H1 (cell line): ENCODE measurements at regions not wholly inside any gene's neighbourhood (a gene's known extent, or its start where the extent isn't known, plus 50 kb on each side); places are given as distances from the start of the nearest gene placed in this dataset.

ENCODE experiments used
- CTCF ChIA-PET: fragments of 300-600 bp; sonication (Branson Sonifier 250); formaldehyde crosslinking; loops from one replicate; lab custom pipeline; 2021; ENCODE audit not compliant: partially characterized antibody; lab: Charles Lee
- POLR2A ChIA-PET: fragments of 300-600 bp; sonication (Branson Sonifier 250); formaldehyde crosslinking; loops from one replicate; lab custom pipeline; 2021; ENCODE audit warnings: inconsistent platforms; ENCODE audit not compliant: partially characterized antibody; lab: Charles Lee
- DNase-seq, 2 experiments: peaks; one replicate each; pipeline versions ENCODE4 v3.0.0 to v3.0.0-alpha.2; 2010 to 2022; ENCODE audit warnings: low spot score in 2 of 2, low read depth in 1 of 2, mixed read lengths in 1 of 2
- FAIRE-seq: peaks from 2 replicates; lab custom pipeline; 2011; peaks lifted over from hg19 to GRCh38; lab: Jason Lieb, UNC
- H2AFZ ChIP-seq: 2 replicates; pipeline ENCODE4 v1.8.1; 2012; ENCODE audit warnings: low read length, inconsistent platforms
- H2AK5ac ChIP-seq: 2 replicates; pipeline ENCODE4 v1.6.1; 2013; ENCODE audit warnings: low read depth, low read length
- H2BK120ac ChIP-seq: replicated peaks from 2 replicates; pipeline ENCODE3; 2013; ENCODE audit warnings: low read depth, low read length, inconsistent platforms
- H2BK12ac ChIP-seq: 2 replicates; pipeline ENCODE4 v1.6.1; 2013; ENCODE audit warnings: low read depth, low read length
- H2BK15ac ChIP-seq: 2 replicates; pipeline ENCODE4 v1.6.1; 2013; ENCODE audit warnings: low read length
- H2BK20ac ChIP-seq: 2 replicates; pipeline ENCODE4 v1.6.1; 2013; ENCODE audit warnings: low read length
- H2BK5ac ChIP-seq: 2 replicates; pipeline ENCODE4 v1.6.1; 2013; ENCODE audit warnings: low read depth, low read length
- H3K14ac ChIP-seq: 2 replicates; pipeline ENCODE4 v1.6.1; 2013; ENCODE audit warnings: inconsistent platforms; ENCODE audit not compliant: insufficient read length
- H3K18ac ChIP-seq: 2 replicates; pipeline ENCODE4 v1.6.1; 2013; ENCODE audit warnings: low read length; ENCODE audit errors: extremely low read depth
- H3K23ac ChIP-seq: 2 replicates; pipeline ENCODE4 v1.6.1; 2013; ENCODE audit warnings: inconsistent platforms; ENCODE audit not compliant: insufficient read length
- H3K23me2 ChIP-seq: 2 replicates; pipeline ENCODE4 v1.6.1; 2013; ENCODE audit warnings: low read depth, low read length
- H3K27ac ChIP-seq: 2 replicates; pipeline ENCODE4 v1.6.1; 2011; ENCODE audit warnings: low read depth, low read length, inconsistent platforms
- H3K27me3 ChIP-seq, 4 experiments: replicated peaks in 1 of 4; 1 replicate in 1 of 4; 2 replicates in 3 of 4; pipeline versions ENCODE4 v1.6.1 to v1.8.1; 2011 to 2013; ENCODE audit warnings: low read length in 3 of 4, mild to moderate bottlenecking in 3 of 4, inconsistent platforms in 2 of 4, mixed read lengths in 2 of 4, moderate library complexity in 1 of 4; ENCODE audit not compliant: control insufficient read depth in 3 of 4, insufficient read depth in 3 of 4; ENCODE audit errors: extremely low read depth in 1 of 4
- H3K36me3 ChIP-seq, 4 experiments: 2 replicates each; pipeline versions ENCODE4 v1.6.1 to v1.8.1; 2011 to 2013; ENCODE audit warnings: mild to moderate bottlenecking in 4 of 4, low read length in 3 of 4, moderate library complexity in 2 of 4, control low read depth in 1 of 4, inconsistent platforms in 1 of 4; ENCODE audit not compliant: insufficient read depth in 4 of 4, control insufficient read depth in 2 of 4
- H3K4ac ChIP-seq: replicated peaks from 2 replicates; pipeline ENCODE3; 2013; ENCODE audit warnings: low read length, low read depth, mixed read lengths, inconsistent platforms; ENCODE audit not compliant: insufficient read length
- H3K4me1 ChIP-seq, 4 experiments: replicated peaks in 1 of 4; 1 replicate in 1 of 4; 2 replicates in 3 of 4; pipeline versions ENCODE4 v1.6.1 to v1.8.1; 2011 to 2013; ENCODE audit warnings: low read length in 3 of 4, inconsistent platforms in 2 of 4, mixed read lengths in 1 of 4; ENCODE audit not compliant: insufficient read depth in 4 of 4, control insufficient read depth in 3 of 4
- H3K4me2 ChIP-seq, 2 experiments: 2 replicates each; pipeline versions ENCODE4 v1.6.1 to v1.8.1; 2011 to 2013; ENCODE audit warnings: low read depth in 2 of 2, low read length in 2 of 2, control low read depth in 1 of 2, inconsistent platforms in 1 of 2, mild to moderate bottlenecking in 1 of 2; ENCODE audit not compliant: insufficient read depth in 1 of 2
- H3K4me3 ChIP-seq, 4 experiments: fragments of 200-600, 300-600 bp in 1 of 4; sonication (generic), shearing (Covaris generic), sonication (Bioruptor Twin) in 1 of 4; 2 replicates each; pipeline versions ENCODE4 v1.5.1 to v1.8.1; 2011 to 2016; ENCODE audit warnings: low read length in 4 of 4, low read depth in 3 of 4, control low read depth in 2 of 4, inconsistent platforms in 2 of 4, mild to moderate bottlenecking in 2 of 4, mixed read lengths in 1 of 4, moderate library complexity in 1 of 4; ENCODE audit not compliant: insufficient read depth in 2 of 4; ENCODE audit errors: extremely low read depth in 1 of 4
- H3K56ac ChIP-seq: replicated peaks from 2 replicates; pipeline ENCODE3; 2013; ENCODE audit warnings: low read depth, mild to moderate bottlenecking, mixed read lengths, low read length, inconsistent platforms; ENCODE audit not compliant: insufficient read length
- H3K79me1 ChIP-seq: 2 replicates; pipeline ENCODE4 v1.6.1; 2013; ENCODE audit warnings: low read depth, low read length, control low read depth
- H3K79me2 ChIP-seq, 2 experiments: 2 replicates each; pipeline versions ENCODE4 v1.6.1 to v1.8.1; 2012 to 2013; ENCODE audit warnings: low read length in 2 of 2, mild to moderate bottlenecking in 2 of 2, inconsistent platforms in 1 of 2; ENCODE audit not compliant: insufficient read depth in 2 of 2, control insufficient read depth in 1 of 2
- H3K9ac ChIP-seq, 4 experiments: replicated peaks in 1 of 4; 1 replicate in 1 of 4; 2 replicates in 3 of 4; pipeline versions ENCODE4 v1.6.1 to v1.8.1; 2011 to 2013; ENCODE audit warnings: low read depth in 3 of 4, low read length in 3 of 4, control low read depth in 2 of 4, mild to moderate bottlenecking in 2 of 4, moderate library complexity in 2 of 4, inconsistent platforms in 1 of 4; ENCODE audit errors: extremely low read depth in 1 of 4
- H3K9me3 ChIP-seq, 2 experiments: 2 replicates each; pipeline versions ENCODE4 v1.6.1 to v1.8.1; 2012 to 2013; ENCODE audit warnings: mild to moderate bottlenecking in 2 of 2, moderate library complexity in 2 of 2, control low read depth in 1 of 2, inconsistent platforms in 1 of 2, low read depth in 1 of 2, low read length in 1 of 2, mixed read lengths in 1 of 2; ENCODE audit not compliant: insufficient read depth in 2 of 2
- H4K20me1 ChIP-seq, 2 experiments: replicated peaks in 1 of 2; 2 replicates each; pipeline versions ENCODE3 to v1.8.1; 2011 to 2013; ENCODE audit warnings: inconsistent platforms in 2 of 2, low read length in 2 of 2, mild to moderate bottlenecking in 1 of 2; ENCODE audit not compliant: insufficient read depth in 2 of 2, control insufficient read depth in 1 of 2
- H4K5ac ChIP-seq: 2 replicates; pipeline ENCODE4 v1.6.1; 2013; ENCODE audit warnings: low read length, low read depth, mixed read lengths, inconsistent platforms; ENCODE audit not compliant: insufficient read length
- H4K8ac ChIP-seq: 2 replicates; pipeline ENCODE4 v1.8.0; 2013; ENCODE audit warnings: mild to moderate bottlenecking, moderate library complexity, low read length, inconsistent platforms; ENCODE audit not compliant: insufficient read depth; ENCODE audit errors: extremely low read depth
- H4K91ac ChIP-seq: replicated peaks from 2 replicates; pipeline ENCODE3; 2013; ENCODE audit warnings: low read length, mixed read lengths, inconsistent platforms; ENCODE audit not compliant: insufficient read length
- ATF2 ChIP-seq: IDR thresholded peaks from 2 replicates; pipeline ENCODE4 v1.6.1; 2012; ENCODE audit warnings: low read length, inconsistent platforms
- ATF3 ChIP-seq: IDR thresholded peaks from 2 replicates; pipeline ENCODE4 v1.6.1; 2011; ENCODE audit warnings: low read depth, mild to moderate bottlenecking, low read length; ENCODE audit not compliant: insufficient read depth
- BCL11A ChIP-seq, 2 experiments: IDR thresholded peaks; one replicate each; pipeline ENCODE4 v1.6.1; 2011; ENCODE audit warnings: low read depth in 2 of 2, low read length in 2 of 2, mild to moderate bottlenecking in 2 of 2
- CBX5 ChIP-seq: fragments of 300-800, 300-1000 bp; sonication (generic); IDR thresholded peaks from 2 replicates; pipeline ENCODE4 v1.7.1; 2016; ENCODE audit warnings: antibody characterized with exemption, low read length, low read depth
- CBX8 ChIP-seq: fragments of 300-800, 300-1000 bp; sonication (generic); IDR thresholded peaks from 2 replicates; pipeline ENCODE4 v1.7.1; 2016; ENCODE audit warnings: low read depth, low read length, borderline replicate concordance
- CHD2 ChIP-seq: IDR thresholded peaks from 2 replicates; pipeline ENCODE4 v1.6.1; 2012; ENCODE audit warnings: low read length, improper control_type of control experiment
- KDM4A ChIP-seq: IDR thresholded peaks from one replicate; pipeline ENCODE4 v1.7.1; 2012; ENCODE audit warnings: low read depth, mild to moderate bottlenecking, moderate library complexity, low read length, inconsistent platforms; ENCODE audit not compliant: severe bottlenecking
- POLR2AphosphoS5 ChIP-seq: IDR thresholded peaks from 2 replicates; pipeline ENCODE4 v1.6.1; 2011; ENCODE audit warnings: low read depth, low read length
- RAD21 ChIP-seq, 2 experiments: IDR thresholded peaks in 1 of 2; conservative IDR thresholded peaks in 1 of 2; 2 replicates each; pipeline ENCODE4 v1.6.1; 2011; ENCODE audit warnings: low read depth in 2 of 2, low read length in 2 of 2, improper control_type of control experiment in 1 of 2, inconsistent platforms in 1 of 2, mild to moderate bottlenecking in 1 of 2, moderate library complexity in 1 of 2
- SIN3A ChIP-seq, 2 experiments: IDR thresholded peaks in 1 of 2; conservative IDR thresholded peaks in 1 of 2; 2 replicates each; pipeline ENCODE4 v1.6.1; 2011 to 2012; ENCODE audit warnings: low read length in 2 of 2, improper control_type of control experiment in 1 of 2, low read depth in 1 of 2, mild to moderate bottlenecking in 1 of 2
- SIX5 ChIP-seq: IDR thresholded peaks from 2 replicates; pipeline ENCODE4 v1.6.1; 2011; ENCODE audit warnings: mild to moderate bottlenecking, low read depth, low read length
- SP1 ChIP-seq: IDR thresholded peaks from 2 replicates; pipeline ENCODE4 v1.6.1; 2011; ENCODE audit warnings: low read depth, low read length
- TCF12 ChIP-seq: IDR thresholded peaks from 2 replicates; pipeline ENCODE4 v1.6.1; 2011; ENCODE audit warnings: low read depth, mild to moderate bottlenecking, low read length
- WGBS, 2 experiments: shearing (Covaris generic) in 1 of 2; methylation state at CpG; one replicate each; pipeline versions ENCODE4 v1.1.6 to v1.1.7; 2013 to 2015; ENCODE audit warnings: low lambda C conversion rate in 2 of 2, mixed read lengths in 2 of 2, inconsistent platforms in 1 of 2, low coverage in 1 of 2, missing lambda C conversion rate in 1 of 2; ENCODE audit not compliant: insufficient replicate concordance in 2 of 2, insufficient coverage in 1 of 2, insufficient read length in 1 of 2; ENCODE audit errors: extremely low coverage in 1 of 2, missing lambda C conversion rate in 1 of 2; 5-methylcytosine and 5-hydroxymethylcytosine counted together

- Histone ChIP-seq H4K20me1 (no peaks in the 10 kb centered on the region), H3K4ac (no peak overlapping the region), H4K91ac (no peak overlapping the region), H3K56ac (no peak overlapping the region), H2BK15ac (no peak overlapping the region), H3K27me3 (no peaks in the 10 kb centered on the region), H2BK120ac (no peak overlapping the region), H4K5ac (no peak overlapping the region), H3K4me1 (no peaks in the 10 kb centered on the region), H3K79me2 (no peaks in the 10 kb centered on the region), H3K4me3 (no peak overlapping the region), H3K9me3 (no peaks in the 10 kb centered on the region), H2AFZ (no peak overlapping the region), H3K18ac (no peak overlapping the region), H3K27ac (no peak overlapping the region), H3K79me1 (no peaks in the 10 kb centered on the region), H3K36me3 (no peaks in the 10 kb centered on the region), H3K9ac (no peak overlapping the region), H3K23ac (no peak overlapping the region), H2BK12ac (no peak overlapping the region), H3K23me2 (no peaks in the 10 kb centered on the region), H4K8ac (no peak overlapping the region), H2AK5ac (no peak overlapping the region), H2BK20ac (no peak overlapping the region), H3K14ac (no peak overlapping the region), H2BK5ac (no peak overlapping the region), H3K4me2 (no peak overlapping the region)
- DNase-seq, result no peak
- ChIA-PET CTCF (no interaction called here), POLR2A (no interaction called here)
- FAIRE-seq, result no peak
- WGBS, 2 experiments, result 75% methylated on average over 5 of the region's 5 CpGs; no CpG with 5 or more reads in 1 of the 2 experiments
- TF ChIP-seq POLR2AphosphoS5, result no peak
- no peak for TF ChIP-seq KDM4A
- no peak for TF ChIP-seq CHD2
- no peak for TF ChIP-seq SIX5
- no peak for TF ChIP-seq RAD21 (IDR thresholded peaks at IDR 0.05 in 1 of 2, conservative IDR thresholded peaks at IDR 0.05 in 1 of 2; ENCODE audit: low read depth in 2 of 2, low read length in 2 of 2)
- TF ChIP-seq CBX5, result no peak
- no peak for TF ChIP-seq BCL11A (IDR thresholded peaks at IDR 0.05; ENCODE audit: low read depth in 2 of 2, low read length in 2 of 2)
- no peak for TF ChIP-seq SP1
- TF ChIP-seq TCF12, result no peak
- no peak for TF ChIP-seq ATF3
- TF ChIP-seq ATF2, result no peak
- TF ChIP-seq SIN3A (conservative IDR thresholded peaks at IDR 0.05 in 1 of 2, IDR thresholded peaks at IDR 0.05 in 1 of 2; ENCODE audit: low read depth in 1 of 2, low read length in 2 of 2), result no peak
- no peak for TF ChIP-seq CBX8
These were observed 390.0 kb upstream of the NWD2 start for GRCh38 chr4:36854554-36854953.
